HG03354 (cell line): ENCODE measurements at regions not wholly inside any gene's neighbourhood (a gene's known extent, or its start where the extent isn't known, plus 50 kb on each side); places are given as distances from the start of the nearest gene placed in this dataset.

Experiments
- ATAC-seq: cut with Tn5 transposase; IDR thresholded peaks from one replicate; pipeline ENCODE4 v1.9.1; 2021; ENCODE audit warnings: mild to moderate bottlenecking; ENCODE audit not compliant: unreplicated experiment, poor library complexity, severe bottlenecking

- ATAC-seq: no peak
These were observed 304.4 kb downstream of the DUSP6 start for GRCh38 chr12:89047856-89048418.

- no peak for ATAC-seq
These were observed 311.2 kb downstream of the DUSP6 start for GRCh38 chr12:89041078-89041477.

- ATAC-seq: peak; percentile 99
These were observed 311.9 kb downstream of the DUSP6 start for GRCh38 chr12:89040146-89040964.

- ATAC-seq: peak; percentile 33
These were observed 313.3 kb downstream of the DUSP6 start for GRCh38 chr12:89038831-89039512.

DNA sequence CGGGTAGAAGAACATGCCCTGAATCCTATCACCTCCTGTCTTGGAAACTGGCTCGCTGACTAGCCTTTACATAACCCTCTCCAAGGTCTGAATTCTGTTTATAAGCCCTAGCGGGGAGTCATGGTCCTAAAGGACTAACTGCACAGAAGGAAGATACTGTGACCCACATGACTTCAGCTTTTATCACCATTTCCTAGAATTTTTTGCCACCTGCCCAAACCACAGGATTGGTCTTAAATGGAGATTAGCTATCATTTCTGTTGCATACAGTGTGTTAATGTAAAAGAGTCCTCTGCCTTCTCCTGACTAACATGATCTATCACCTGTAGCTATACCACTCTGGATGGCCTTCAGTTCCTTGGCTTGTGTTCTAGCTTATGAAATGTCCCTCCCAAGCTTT lies 319.2 kb downstream of the DUSP6 start:
- no peak for ATAC-seq

GRCh38 chr12:89029961-89030360 lies 322.3 kb downstream of the DUSP6 start:
- no peak for ATAC-seq

- ATAC-seq: no peak
These were observed 327.7 kb downstream of the DUSP6 start for GRCh38 chr12:89024580-89024979.

- ATAC-seq: no peak
These were observed 328.4 kb downstream of the DUSP6 start for GRCh38 chr12:89023936-89024335.

GRCh38 chr12:89020689-89021088 lies 331.6 kb downstream of the DUSP6 start:
- ATAC-seq: no peak

GRCh38 chr12:89020121-89020480 lies 332.2 kb downstream of the DUSP6 start:
- ATAC-seq: no peak

DNA sequence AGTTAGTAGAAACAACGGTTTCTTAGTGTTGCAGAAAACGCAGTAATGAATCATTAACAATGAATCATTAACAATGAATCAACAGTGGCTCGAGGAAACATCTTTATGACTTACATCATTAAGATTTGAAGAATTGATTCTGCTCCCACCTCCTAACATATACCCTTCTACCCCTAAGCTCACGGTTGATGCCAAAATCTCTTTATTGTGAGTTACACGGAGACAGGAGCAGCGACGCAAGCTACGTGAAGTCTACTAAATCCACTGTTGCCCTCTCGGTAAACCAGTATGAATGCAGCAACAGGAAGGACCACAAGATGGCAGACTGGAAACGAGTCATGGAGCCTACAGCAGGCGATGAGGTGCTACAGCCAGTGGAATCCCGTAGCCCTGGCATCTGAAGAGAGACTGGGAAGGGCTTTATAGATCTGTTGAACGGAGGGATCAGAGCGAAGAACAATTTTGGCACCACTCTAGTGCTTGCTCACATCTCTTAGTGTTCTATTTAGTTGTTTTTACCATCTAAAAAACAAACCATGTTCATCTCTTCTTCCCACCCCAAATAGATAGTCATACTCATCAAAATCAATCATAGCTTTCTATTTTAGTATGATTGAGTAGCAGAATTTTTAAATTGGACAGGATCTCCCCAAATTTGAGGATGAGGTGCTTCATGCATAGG lies 332.7 kb downstream of the DUSP6 start:
- ATAC-seq: peak; percentile 98

DNA sequence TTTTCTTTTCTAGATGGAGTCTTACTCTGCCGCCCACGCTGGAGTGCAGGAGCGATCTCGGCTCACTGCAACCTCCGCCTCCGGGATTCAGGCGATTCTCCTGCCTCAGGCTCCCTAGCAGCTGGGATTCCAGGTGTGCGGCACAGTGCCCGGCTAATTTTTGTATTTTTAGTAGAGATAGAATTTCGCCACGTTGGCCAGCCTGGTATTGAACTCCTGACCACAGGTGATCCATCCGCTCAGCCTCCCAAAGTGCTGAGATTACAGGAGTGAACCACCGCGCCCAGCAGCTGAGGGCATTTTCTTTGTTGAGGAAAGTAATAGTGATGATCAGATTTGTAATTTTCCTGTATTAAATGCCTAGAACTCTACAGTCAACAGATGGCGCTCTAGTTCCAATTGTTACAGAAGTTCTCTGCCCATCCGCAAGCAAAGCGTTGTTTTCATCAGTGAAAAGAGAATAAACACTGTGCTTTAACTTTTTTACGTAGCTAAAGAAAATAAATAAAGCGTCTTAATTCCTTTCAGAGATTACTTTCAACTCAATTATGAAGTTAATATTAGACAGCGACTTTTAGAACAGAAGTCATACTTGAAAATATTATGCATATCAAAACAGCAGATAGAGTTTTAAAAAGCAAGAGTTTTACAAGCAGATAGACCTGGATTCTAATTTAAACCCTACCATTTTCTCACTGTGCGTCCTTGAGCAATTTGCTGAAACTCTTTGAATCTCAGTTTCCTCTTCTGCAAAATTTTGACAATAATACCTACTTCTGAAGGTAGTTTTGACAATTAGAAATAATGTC lies 335.1 kb downstream of the DUSP6 start:
- ATAC-seq: peak; percentile 56

GRCh38 chr12:89015419-89015818 lies 336.9 kb downstream of the DUSP6 start:
- ATAC-seq: no peak

GRCh38 chr12:88998421-88998820 lies 353.9 kb downstream of the DUSP6 start:
- ATAC-seq: no peak

- no peak for ATAC-seq
These were observed 356.0 kb downstream of the DUSP6 start for GRCh38 chr12:88996200-88996788.

- no peak for ATAC-seq
These were observed 357.3 kb downstream of the DUSP6 start for GRCh38 chr12:88994971-88995370.

GRCh38 chr12:88994537-88994936 lies 357.8 kb downstream of the DUSP6 start:
- no peak for ATAC-seq

DNA sequence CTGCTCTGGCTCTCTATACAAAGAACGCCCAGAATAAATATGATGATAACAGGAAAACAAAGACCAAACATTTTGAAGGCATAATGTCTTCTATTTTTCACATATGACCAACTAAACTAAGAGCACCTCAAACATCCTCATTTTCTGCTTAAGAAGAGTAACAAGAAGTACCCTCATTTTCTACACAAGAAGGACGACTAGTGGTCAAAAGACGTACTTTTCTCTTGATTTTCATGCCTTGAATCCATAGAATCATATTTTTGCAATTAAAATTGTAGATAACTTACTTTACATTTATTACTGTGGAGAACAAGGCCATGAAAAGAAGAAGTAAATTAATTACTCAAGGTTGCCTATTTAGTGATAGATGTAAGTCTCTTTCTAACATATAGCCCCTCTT lies 358.6 kb downstream of the DUSP6 start:
- peak; percentile 62 for ATAC-seq

- ATAC-seq: no peak
These were observed 366.2 kb downstream of the DUSP6 start for GRCh38 chr12:88986056-88986455.
